ENCODE measurements at regions not wholly inside any gene's neighbourhood (a gene's known extent, or its start where the extent isn't known, plus 50 kb on each side); places are given as distances from the start of the nearest gene placed in this dataset.
"Not testable (repeated sequence)": the region's sequence is repeated elsewhere in the genome, so short reads cannot be mapped to it uniquely, and the experiment has no call there.

GRCh38 chr6:19214231-19214630, 622.9 kb upstream of the ID4 start:
- Histone ChIP-seq H3K4me1 (ENCODE audit: low read depth) (no peaks in the 10 kb centered on the region), H3K36me3 (ENCODE audit: low read depth) (no peaks in the 10 kb centered on the region), H3K4me3 (no peak overlapping the region), H3K9me3 (no peaks in the 10 kb centered on the region)
- ATAC-seq (no peak), DNase-seq (no peak)
- intact Hi-C loops (cut with DNase I, micrococcal nuclease): no loop called here
- TF ChIP-seq, protein P1, sequence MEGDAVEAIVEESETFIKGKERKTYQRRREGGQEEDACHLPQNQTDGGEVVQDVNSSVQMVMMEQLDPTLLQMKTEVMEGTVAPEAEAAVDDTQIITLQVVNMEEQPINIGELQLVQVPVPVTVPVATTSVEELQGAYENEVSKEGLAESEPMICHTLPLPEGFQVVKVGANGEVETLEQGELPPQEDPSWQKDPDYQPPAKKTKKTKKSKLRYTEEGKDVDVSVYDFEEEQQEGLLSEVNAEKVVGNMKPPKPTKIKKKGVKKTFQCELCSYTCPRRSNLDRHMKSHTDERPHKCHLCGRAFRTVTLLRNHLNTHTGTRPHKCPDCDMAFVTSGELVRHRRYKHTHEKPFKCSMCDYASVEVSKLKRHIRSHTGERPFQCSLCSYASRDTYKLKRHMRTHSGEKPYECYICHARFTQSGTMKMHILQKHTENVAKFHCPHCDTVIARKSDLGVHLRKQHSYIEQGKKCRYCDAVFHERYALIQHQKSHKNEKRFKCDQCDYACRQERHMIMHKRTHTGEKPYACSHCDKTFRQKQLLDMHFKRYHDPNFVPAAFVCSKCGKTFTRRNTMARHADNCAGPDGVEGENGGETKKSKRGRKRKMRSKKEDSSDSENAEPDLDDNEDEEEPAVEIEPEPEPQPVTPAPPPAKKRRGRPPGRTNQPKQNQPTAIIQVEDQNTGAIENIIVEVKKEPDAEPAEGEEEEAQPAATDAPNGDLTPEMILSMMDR (IDR thresholded peaks at IDR 0.05): no peak

DNA sequence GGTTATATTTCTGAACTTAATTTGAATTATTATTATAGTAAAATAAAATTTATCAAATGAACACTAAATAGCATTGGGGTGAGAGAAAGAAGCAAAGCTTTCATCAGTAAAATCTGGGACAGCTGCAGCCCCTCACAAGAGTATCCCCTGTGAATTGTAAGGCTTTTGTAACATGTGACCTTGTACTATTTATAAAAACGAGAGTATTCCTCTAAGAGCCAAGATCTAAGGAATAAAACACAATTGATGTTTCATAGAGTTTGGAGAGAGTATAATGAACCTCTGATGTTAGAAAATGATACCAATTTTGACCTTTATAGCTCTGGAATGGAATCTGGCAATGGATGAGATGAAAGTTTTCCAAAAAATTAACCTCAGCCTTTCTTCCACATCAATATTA, 617.2 kb upstream of the ID4 start:
- TF ChIP-seq, protein P1 (IDR thresholded peaks at IDR 0.05): no peak
- no peaks in the 10 kb centered on the region for H3K36me3 ChIP-seq (ENCODE audit: low read depth)
- no peaks in the 10 kb centered on the region for H3K4me1 ChIP-seq (ENCODE audit: low read depth)
- no peak for DNase-seq
- H3K4me3 ChIP-seq: no peak overlapping the region
- no peak for ATAC-seq
- intact Hi-C loops (cut with DNase I, micrococcal nuclease): no loop called here
- H3K9me3 ChIP-seq: no peaks in the 10 kb centered on the region

- H3K36me3 ChIP-seq (ENCODE audit: low read depth): no peaks in the 10 kb centered on the region
- ATAC-seq: no peak
- no peaks in the 10 kb centered on the region for H3K4me1 ChIP-seq (ENCODE audit: low read depth)
- DNase-seq: no peak
- intact Hi-C loops (cut with DNase I, micrococcal nuclease): no loop called here
- TF ChIP-seq, protein P1 (IDR thresholded peaks at IDR 0.05): no peak
- no peaks in the 10 kb centered on the region for H3K9me3 ChIP-seq
- no peak overlapping the region for H3K4me3 ChIP-seq
These were observed 605.1 kb upstream of the ID4 start for GRCh38 chr6:19231878-19232561.

DNA sequence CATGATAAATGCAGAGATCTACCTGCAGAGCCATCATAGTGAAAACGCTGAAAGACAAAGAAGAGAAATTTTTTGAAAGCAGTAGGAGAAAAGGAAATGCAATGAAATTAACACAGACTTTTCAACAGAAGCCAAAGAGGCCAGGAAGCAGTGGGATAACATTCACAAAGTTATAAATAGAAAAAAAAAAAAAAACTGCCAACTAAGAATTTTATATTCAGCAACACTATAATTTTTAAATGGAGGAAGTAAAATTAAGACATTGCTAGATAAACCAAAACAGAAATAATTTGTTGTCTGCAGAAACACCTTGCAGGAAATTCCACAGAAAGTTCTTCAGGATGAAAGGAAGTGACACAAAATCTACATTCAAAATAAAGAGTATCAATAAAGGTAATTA, 591.5 kb upstream of the ID4 start:
- intact Hi-C loops (cut with DNase I, micrococcal nuclease): no loop called here
- TF ChIP-seq, protein P1 (IDR thresholded peaks at IDR 0.05): no peak
- ATAC-seq (no peak), DNase-seq (no peak)
- Histone ChIP-seq H3K4me3 (no peak overlapping the region), H3K9me3 (peaks cover 12% of the 10 kb centered on the region), H3K36me3 (ENCODE audit: low read depth) (no peaks in the 10 kb centered on the region), H3K4me1 (ENCODE audit: low read depth) (no peaks in the 10 kb centered on the region)

DNA sequence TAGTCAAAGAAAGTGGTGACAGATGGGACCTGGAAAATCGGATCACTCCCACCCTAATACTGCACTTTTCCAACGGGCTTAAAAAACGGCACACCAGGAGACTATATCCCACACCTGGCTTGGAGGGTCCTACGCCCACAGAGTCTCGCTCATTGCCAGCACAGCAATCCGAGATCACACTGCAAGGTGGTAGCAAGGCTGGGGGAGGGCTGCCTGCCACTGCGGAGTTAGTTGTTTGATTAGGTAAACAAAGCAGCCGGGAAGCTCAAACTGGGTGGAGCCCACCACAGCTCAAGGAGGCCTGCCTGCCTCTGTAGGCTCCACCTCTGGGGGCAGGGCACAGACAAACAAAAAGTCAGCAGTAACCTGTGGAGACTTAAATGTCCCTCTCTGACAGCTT, 590.0 kb upstream of the ID4 start:
- peaks cover 12% of the 10 kb centered on the region for H3K9me3 ChIP-seq
- ATAC-seq; intact Hi-C loops (cut with DNase I, micrococcal nuclease); H3K36me3 ChIP-seq (ENCODE audit: low read depth); H3K4me3 ChIP-seq; DNase-seq; H3K4me1 ChIP-seq (ENCODE audit: low read depth): not testable (repeated sequence)

GRCh38 chr6:19256123-19256522, 581.0 kb upstream of the ID4 start:
- H3K9me3 ChIP-seq; H3K4me3 ChIP-seq; ATAC-seq; H3K36me3 ChIP-seq (ENCODE audit: low read depth); intact Hi-C loops (cut with DNase I, micrococcal nuclease); H3K4me1 ChIP-seq (ENCODE audit: low read depth); DNase-seq: not testable (repeated sequence)

GRCh38 chr6:19261642-19262041, 575.5 kb upstream of the ID4 start:
- intact Hi-C loops (cut with DNase I, micrococcal nuclease): no loop called here
- DNase-seq: no peak
- no peak for ATAC-seq
- Histone ChIP-seq H3K9me3 (no peaks in the 10 kb centered on the region), H3K4me1 (ENCODE audit: low read depth) (no peaks in the 10 kb centered on the region), H3K4me3 (no peak overlapping the region), H3K36me3 (ENCODE audit: low read depth) (no peaks in the 10 kb centered on the region)
- TF ChIP-seq, protein P1 (IDR thresholded peaks at IDR 0.05): no peak
